ENCODE measurements at regions not wholly inside any gene's neighbourhood (a gene's known extent, or its start where the extent isn't known, plus 50 kb on each side); places are given as distances from the start of the nearest gene placed in this dataset.
"Not testable (repeated sequence)": the region's sequence is repeated elsewhere in the genome, so short reads cannot be mapped to it uniquely, and the experiment has no call there.

GRCh38 chr4:179165000-179165738 is 1722.9 kb upstream of the AGA start:
- no peak overlapping the region for H3K4me3 ChIP-seq (ENCODE audit: low read depth, low read length)
- DNase-seq (ENCODE audit: low read depth): no peak
- TF ChIP-seq CTCF (IDR thresholded peaks at IDR 0.05; ENCODE audit: low read depth, low read length, missing control alignments): no peak
- in situ Hi-C loops (cut with HindIII; ENCODE audit: low sequenced_read_pairs): no loop called here

GRCh38 chr4:179165862-179166261 is 1723.6 kb upstream of the AGA start:
- H3K4me3 ChIP-seq (ENCODE audit: low read depth, low read length): no peak overlapping the region
- in situ Hi-C loops (cut with HindIII; ENCODE audit: low sequenced_read_pairs): no loop called here
- DNase-seq (ENCODE audit: low read depth): no peak
- no peak for TF ChIP-seq CTCF (IDR thresholded peaks at IDR 0.05; ENCODE audit: low read depth, low read length, missing control alignments)

GRCh38 chr4:179170308-179170707 is 1728.1 kb upstream of the AGA start:
- H3K4me3 ChIP-seq (ENCODE audit: low read depth, low read length); in situ Hi-C loops (cut with HindIII; ENCODE audit: low sequenced_read_pairs); DNase-seq (ENCODE audit: low read depth): not testable (repeated sequence)

- no peak for TF ChIP-seq CTCF (IDR thresholded peaks at IDR 0.05; ENCODE audit: low read depth, low read length, missing control alignments)
- in situ Hi-C loops (cut with HindIII; ENCODE audit: low sequenced_read_pairs): no loop called here
- DNase-seq (ENCODE audit: low read depth): no peak
- no peak overlapping the region for H3K4me3 ChIP-seq (ENCODE audit: low read depth, low read length)
Measured at GRCh38 chr4:179182741-179183140, 1740.5 kb upstream of the AGA start.

GRCh38 chr4:179195887-179196286 is 1753.7 kb upstream of the AGA start:
- H3K4me3 ChIP-seq (ENCODE audit: low read depth, low read length): no peak overlapping the region
- no peak for DNase-seq (ENCODE audit: low read depth)
- no peak for TF ChIP-seq CTCF (IDR thresholded peaks at IDR 0.05; ENCODE audit: low read depth, low read length, missing control alignments)
- in situ Hi-C loops (cut with HindIII; ENCODE audit: low sequenced_read_pairs): no loop called here

GRCh38 chr4:179196511-179196910 is 1754.3 kb upstream of the AGA start:
- DNase-seq (ENCODE audit: low read depth): peak; percentile 24
- no peak for TF ChIP-seq CTCF (IDR thresholded peaks at IDR 0.05; ENCODE audit: low read depth, low read length, missing control alignments)
- in situ Hi-C loops (cut with HindIII; ENCODE audit: low sequenced_read_pairs): no loop called here
- no peak overlapping the region for H3K4me3 ChIP-seq (ENCODE audit: low read depth, low read length)

GRCh38 chr4:179200681-179201080 is 1758.4 kb upstream of the AGA start:
- TF ChIP-seq CTCF (IDR thresholded peaks at IDR 0.05; ENCODE audit: low read depth, low read length, missing control alignments): no peak
- in situ Hi-C loops (cut with HindIII; ENCODE audit: low sequenced_read_pairs): no loop called here
- H3K4me3 ChIP-seq (ENCODE audit: low read depth, low read length): no peak overlapping the region
- no peak for DNase-seq (ENCODE audit: low read depth)

All from astrocyte of the cerebellum (primary cell).